Esophagus squamous epithelium (tissue), 5 donors: ENCODE measurements at regions not wholly inside any gene's neighbourhood (a gene's known extent, or its start where the extent isn't known, plus 50 kb on each side); places are given as distances from the start of the nearest gene placed in this dataset.
"Not testable (repeated sequence)": the region's sequence is repeated elsewhere in the genome, so short reads cannot be mapped to it uniquely, and the experiment has no call there.

ENCODE experiments used
- DNase-seq: peaks from one replicate; lab custom pipeline; 2025; lab: John Stamatoyannopoulos, UW
- H3K27ac ChIP-seq, 4 donors: fragments of 200-600 bp; sonication (generic); one replicate each; pipeline ENCODE4 v1.5.1; 2016 to 2019; ENCODE audit warnings: mild to moderate bottlenecking in 1 of 4
- H3K27me3 ChIP-seq, 4 donors: fragments of 200-600 bp; sonication (generic); 1 replicate in 3 of 4; 2 replicates in 1 of 4; pipeline versions ENCODE4 v1.5.1 to v1.6.0; 2017 to 2021; ENCODE audit warnings: antibody characterized with exemption in 1 of 4
- H3K36me3 ChIP-seq, 3 donors: fragments of 200-600 bp; sonication (generic); one replicate each; pipeline ENCODE4 v1.5.1; 2016 to 2019
- H3K4me1 ChIP-seq, 3 donors: fragments of 200-600 bp; sonication (generic); one replicate each; pipeline ENCODE4 v1.5.1; 2017 to 2019
- H3K4me3 ChIP-seq, 4 donors: fragments of 200-600 bp; sonication (generic); 1 replicate in 3 of 4; 2 replicates in 1 of 4; pipeline ENCODE4 v1.5.1; 2016 to 2019; ENCODE audit warnings: mild to moderate bottlenecking in 2 of 4, moderate library complexity in 1 of 4
- H3K9me3 ChIP-seq, 3 donors: fragments of 200-600 bp; sonication (generic); one replicate each; pipeline ENCODE4 v1.5.1; 2016 to 2019
- POLR2A ChIP-seq, 4 donors: fragments of 450-650 bp; IDR thresholded peaks; one replicate each; pipeline ENCODE4 v1.6.1; 2017; ENCODE audit warnings: antibody characterized with exemption in 4 of 4, mild to moderate bottlenecking in 4 of 4, moderate library complexity in 3 of 4
- WGBS, 2 donors: methylation state at CpG; one replicate each; pipeline ENCODE4 v1.1.5; 2018; 5-methylcytosine and 5-hydroxymethylcytosine counted together
- intact Hi-C: fragments of 100-400 bp; cut with DNase I; formaldehyde crosslinking; loops from one replicate; pipeline ENCODE4 v1.15.0; 2022
- TF ChIP-seq, protein P1 (sequence below), 6 experiments: fragments of 450-650 bp in 4 of 6; fragments of 200-600 bp in 2 of 6; sonication (generic) in 2 of 6; IDR thresholded peaks; one replicate each; pipeline ENCODE4 v1.5.1; 2016 to 2019; ENCODE audit warnings: antibody characterized with exemption in 6 of 6, mild to moderate bottlenecking in 4 of 6, moderate library complexity in 4 of 6
- donor health status: DM: yes; HTN: yes; CAD: no.

GRCh38 chr17:31649302-31649701, 209.7 kb downstream of the COPRS start:
- peaks cover 0 to 31% (median 3%) of the 10 kb centered on the region in 3 donors for H3K4me1 ChIP-seq
- TF ChIP-seq, protein P1, sequence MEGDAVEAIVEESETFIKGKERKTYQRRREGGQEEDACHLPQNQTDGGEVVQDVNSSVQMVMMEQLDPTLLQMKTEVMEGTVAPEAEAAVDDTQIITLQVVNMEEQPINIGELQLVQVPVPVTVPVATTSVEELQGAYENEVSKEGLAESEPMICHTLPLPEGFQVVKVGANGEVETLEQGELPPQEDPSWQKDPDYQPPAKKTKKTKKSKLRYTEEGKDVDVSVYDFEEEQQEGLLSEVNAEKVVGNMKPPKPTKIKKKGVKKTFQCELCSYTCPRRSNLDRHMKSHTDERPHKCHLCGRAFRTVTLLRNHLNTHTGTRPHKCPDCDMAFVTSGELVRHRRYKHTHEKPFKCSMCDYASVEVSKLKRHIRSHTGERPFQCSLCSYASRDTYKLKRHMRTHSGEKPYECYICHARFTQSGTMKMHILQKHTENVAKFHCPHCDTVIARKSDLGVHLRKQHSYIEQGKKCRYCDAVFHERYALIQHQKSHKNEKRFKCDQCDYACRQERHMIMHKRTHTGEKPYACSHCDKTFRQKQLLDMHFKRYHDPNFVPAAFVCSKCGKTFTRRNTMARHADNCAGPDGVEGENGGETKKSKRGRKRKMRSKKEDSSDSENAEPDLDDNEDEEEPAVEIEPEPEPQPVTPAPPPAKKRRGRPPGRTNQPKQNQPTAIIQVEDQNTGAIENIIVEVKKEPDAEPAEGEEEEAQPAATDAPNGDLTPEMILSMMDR (IDR thresholded peaks at IDR 0.05) = no peak
- TF ChIP-seq POLR2A (IDR thresholded peaks at IDR 0.05) = no peak
- 71 to 72% methylated on average over 2 to 3 of the region's 3 CpGs for WGBS, 2 donors
- H3K4me3 ChIP-seq = no peak overlapping the region
- no peak for DNase-seq
- H3K36me3 ChIP-seq = no peaks in the 10 kb centered on the region
- H3K9me3 ChIP-seq = peaks cover 0 to 3% (median 0%) of the 10 kb centered on the region in 3 donors
- no peaks in the 10 kb centered on the region for H3K27me3 ChIP-seq
- intact Hi-C loops = no loop called here
- peak overlapping the region in 1 of 4 donors; percentile 44 for H3K27ac ChIP-seq

- TF ChIP-seq, protein P1 (IDR thresholded peaks at IDR 0.05) = no peak
- no peak for TF ChIP-seq POLR2A (IDR thresholded peaks at IDR 0.05)
- intact Hi-C loops = no loop called here
- Histone ChIP-seq H3K4me3 (no peak overlapping the region), H3K9me3 (peaks cover 0 to 3% (median 0%) of the 10 kb centered on the region in 3 donors), H3K27me3 (no peaks in the 10 kb centered on the region), H3K4me1 (peaks cover 0 to 23% (median 3%) of the 10 kb centered on the region in 3 donors), H3K36me3 (no peaks in the 10 kb centered on the region), H3K27ac (no peak overlapping the region)
- no peak for DNase-seq
- WGBS, 2 donors = 64 to 79% methylated on average over 1 of the region's 1 CpG
Observed at GRCh38 chr17:31647661-31648060, 211.4 kb downstream of the COPRS start.

DNA sequence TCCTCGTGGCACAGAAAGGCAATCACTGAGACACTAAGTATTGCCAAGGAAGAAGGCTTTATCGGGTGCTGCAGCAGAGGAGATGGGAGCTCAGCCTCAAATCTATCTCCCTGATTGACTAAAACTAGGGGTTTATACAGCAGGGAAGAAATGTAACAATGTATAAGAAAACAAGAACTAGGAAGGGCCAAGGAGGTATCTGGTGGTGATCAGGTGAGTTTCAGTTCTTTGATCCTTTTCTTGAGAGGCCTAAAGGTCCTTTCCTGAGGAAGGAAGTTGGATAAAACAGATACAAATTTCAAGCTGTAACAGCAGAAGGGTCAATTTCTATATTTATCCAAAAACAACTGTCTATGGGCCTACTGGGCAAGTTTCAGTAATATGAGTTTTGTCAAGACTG, 212.4 kb downstream of the COPRS start:
- TF ChIP-seq POLR2A (IDR thresholded peaks at IDR 0.05) = no peak
- TF ChIP-seq, protein P1 (IDR thresholded peaks at IDR 0.05) = no peak
- H3K9me3 ChIP-seq = peaks cover 0 to 3% (median 0%) of the 10 kb centered on the region in 3 donors
- H3K27ac ChIP-seq = no peak overlapping the region
- H3K4me1 ChIP-seq = peaks cover 0 to 23% (median 3%) of the 10 kb centered on the region in 3 donors
- H3K36me3 ChIP-seq = no peaks in the 10 kb centered on the region
- no peak overlapping the region for H3K4me3 ChIP-seq
- H3K27me3 ChIP-seq = peaks cover 0 to 3% (median 0%) of the 10 kb centered on the region in 4 donors
- DNase-seq = no peak
- WGBS, 2 donors = 88 to 100% methylated on average over 2 of the region's 2 CpGs
- intact Hi-C loops = no loop called here

- Histone ChIP-seq H3K9me3 (peaks cover 0 to 3% (median 0%) of the 10 kb centered on the region in 3 donors), H3K27ac (no peak overlapping the region), H3K4me3 (no peak overlapping the region), H3K4me1 (peaks cover 3 to 22% (median 3%) of the 10 kb centered on the region in 3 donors), H3K27me3 (peaks cover 0 to 3% (median 0%) of the 10 kb centered on the region in 4 donors), H3K36me3 (no peaks in the 10 kb centered on the region)
- DNase-seq = no peak
- no peak for TF ChIP-seq POLR2A (IDR thresholded peaks at IDR 0.05)
- TF ChIP-seq, protein P1 (IDR thresholded peaks at IDR 0.05) = no peak
- WGBS, 2 donors = 80 to 100% methylated on average over 1 to 3 of the region's 3 CpGs
- intact Hi-C loops = no loop called here
Observed at GRCh38 chr17:31645351-31645750, 213.7 kb downstream of the COPRS start.

DNA sequence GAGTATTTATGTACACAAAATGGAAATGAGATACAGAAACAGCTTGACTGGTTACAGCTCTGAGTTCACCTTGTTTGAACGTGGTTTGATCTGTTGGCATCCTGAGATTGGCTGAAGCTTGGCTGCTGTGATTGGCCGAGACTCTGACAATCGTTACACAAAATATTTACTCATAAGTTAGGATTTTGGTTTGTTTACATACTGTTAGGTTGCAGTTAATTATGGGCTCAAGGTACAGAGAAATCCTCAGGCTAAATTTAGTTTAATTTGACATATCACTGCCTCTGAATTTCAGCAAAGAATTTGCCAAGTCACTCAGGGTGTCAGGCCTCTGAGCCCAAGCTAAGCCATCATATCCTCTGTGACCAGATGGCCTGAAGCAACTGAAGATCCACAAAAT, 227.3 kb downstream of the COPRS start:
- no peaks in the 10 kb centered on the region for H3K36me3 ChIP-seq
- 40 to 62% methylated on average over 3 of the region's 3 CpGs for WGBS, 2 donors
- H3K9me3 ChIP-seq = no peaks in the 10 kb centered on the region

DNA sequence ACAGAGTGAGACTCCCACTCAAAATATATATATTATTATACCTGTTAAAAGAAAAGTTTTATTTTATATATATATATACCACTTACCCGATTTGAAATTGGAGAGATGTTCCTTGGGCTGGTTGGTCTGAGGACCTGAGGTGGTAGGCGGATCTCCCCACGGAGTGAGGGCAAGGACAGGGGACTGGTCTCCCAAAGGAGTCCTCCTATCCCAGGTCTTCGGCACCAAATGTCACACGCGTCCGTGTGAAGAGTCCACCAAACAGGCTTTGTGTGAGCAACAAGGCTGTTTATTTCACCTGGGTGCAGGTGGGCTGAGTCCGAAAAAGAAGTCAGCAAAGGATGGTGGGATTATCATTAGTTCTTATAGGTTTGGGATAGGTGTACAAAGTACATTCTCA, 228.2 kb downstream of the COPRS start:
- 86 to 93% methylated on average over 7 to 8 of the region's 8 CpGs for WGBS, 2 donors

More for the DNA sequence above, 227.3 kb downstream of the COPRS start:
- H3K27ac ChIP-seq = no peak overlapping the region
- H3K27me3 ChIP-seq = no peaks in the 10 kb centered on the region
- TF ChIP-seq, protein P1 (IDR thresholded peaks at IDR 0.05) = no peak
- no peak for TF ChIP-seq POLR2A (IDR thresholded peaks at IDR 0.05)
- no peak overlapping the region for H3K4me3 ChIP-seq
- peaks cover 0 to 27% (median 0%) of the 10 kb centered on the region in 3 donors for H3K4me1 ChIP-seq
- intact Hi-C loops = no loop called here
- no peak for DNase-seq

More for the DNA sequence above, 228.2 kb downstream of the COPRS start:
- intact Hi-C loops, H3K27me3 ChIP-seq, H3K9me3 ChIP-seq, H3K27ac ChIP-seq, H3K36me3 ChIP-seq, DNase-seq, H3K4me3 ChIP-seq: not testable (repeated sequence)
- H3K4me1 ChIP-seq = peaks cover 0 to 27% (median 0%) of the 10 kb centered on the region in 3 donors
